Umbilical cord (tissue), 1 donor: ENCODE measurements at regions not wholly inside any gene's neighbourhood (a gene's known extent, or its start where the extent isn't known, plus 50 kb on each side); places are given as distances from the start of the nearest gene placed in this dataset.
"Not testable (repeated sequence)": the region's sequence is repeated elsewhere in the genome, so short reads cannot be mapped to it uniquely, and the experiment has no call there.

ENCODE experiments used
- DNase-seq: peaks from one replicate; pipeline ENCODE4 v3.0.0-alpha.2; 2015; ENCODE audit warnings: low spot score

DNA sequence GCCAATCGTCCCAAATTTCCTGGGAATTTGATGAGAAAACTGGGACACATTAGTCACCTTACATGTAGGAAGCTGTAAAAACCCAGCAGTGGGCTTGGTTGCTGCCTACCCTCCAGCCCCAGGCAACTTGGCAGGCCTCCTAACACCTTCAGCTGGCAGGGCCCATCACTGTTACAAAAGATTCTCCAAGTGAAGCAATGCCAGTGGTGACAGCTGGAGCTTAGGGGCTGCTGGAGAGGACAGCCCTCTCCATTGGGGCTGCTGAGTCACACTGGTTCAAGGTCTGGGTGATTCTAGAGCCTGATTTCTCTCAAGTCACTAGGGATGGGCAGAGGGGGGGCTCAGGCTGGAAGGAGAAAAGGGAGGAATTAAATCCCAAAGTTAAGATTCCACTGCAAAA is 180.6 kb downstream of the COPRS start:
- peak; percentile 18 for DNase-seq

DNA sequence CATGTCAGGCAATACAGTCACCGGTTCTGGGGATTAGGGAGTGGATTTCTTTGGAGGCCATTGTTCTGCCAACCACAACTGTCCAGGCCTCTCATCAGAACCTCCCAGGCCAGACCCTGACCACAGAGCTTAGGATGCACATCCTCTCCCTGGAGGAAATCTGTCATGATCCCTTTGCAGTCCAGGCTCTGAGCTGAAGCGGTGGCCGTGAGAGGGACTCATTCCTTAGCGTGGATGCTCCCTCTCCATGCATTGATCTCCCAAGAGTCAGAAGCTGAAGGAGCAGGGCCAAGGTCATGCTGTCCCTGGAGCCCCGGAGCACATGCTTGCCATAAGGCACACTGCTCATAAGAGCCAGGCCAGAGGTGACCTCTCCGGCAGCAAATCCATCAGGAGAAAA is 181.4 kb downstream of the COPRS start:
- DNase-seq = no peak

DNA sequence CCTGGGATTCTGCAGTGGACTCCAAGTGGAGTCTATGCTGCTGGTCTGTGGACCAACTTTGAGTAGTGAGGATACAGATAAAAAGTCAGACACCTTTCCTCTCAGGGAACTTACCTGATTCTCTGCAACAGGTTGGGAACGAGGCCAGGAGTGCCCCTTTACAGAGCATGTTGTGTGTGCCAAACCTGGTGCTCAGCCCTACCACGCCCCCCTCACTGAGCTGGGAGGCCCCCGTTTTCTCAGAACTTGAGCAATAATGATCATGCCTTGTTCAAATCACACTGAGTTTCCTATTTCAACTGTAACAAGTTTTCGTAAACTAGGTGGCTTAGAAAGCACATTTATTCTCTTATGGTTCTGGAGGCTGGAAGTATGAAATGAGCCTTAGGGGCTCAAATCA is 182.0 kb downstream of the COPRS start:
- DNase-seq = no peak

DNA sequence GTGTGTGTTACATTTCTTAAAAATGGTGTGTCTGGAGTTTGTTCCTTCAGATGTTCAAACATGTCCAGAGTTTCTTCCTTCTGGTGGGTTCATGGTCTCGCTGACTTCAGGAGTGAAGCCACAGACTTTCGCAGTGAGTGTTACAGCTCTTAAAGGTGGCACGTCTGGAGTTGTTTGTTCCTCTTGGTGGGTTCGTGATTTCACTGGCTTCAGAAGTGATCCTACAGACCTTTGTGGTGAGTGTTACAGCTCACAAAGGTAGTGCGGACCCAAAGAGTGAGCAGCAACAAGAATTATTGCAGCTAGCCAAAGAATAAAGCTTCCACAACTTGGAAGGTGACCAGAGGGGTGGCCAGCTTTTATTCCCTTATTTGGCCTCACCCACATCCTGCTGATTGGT is 183.7 kb downstream of the COPRS start:
- not testable (repeated sequence) for DNase-seq

DNA sequence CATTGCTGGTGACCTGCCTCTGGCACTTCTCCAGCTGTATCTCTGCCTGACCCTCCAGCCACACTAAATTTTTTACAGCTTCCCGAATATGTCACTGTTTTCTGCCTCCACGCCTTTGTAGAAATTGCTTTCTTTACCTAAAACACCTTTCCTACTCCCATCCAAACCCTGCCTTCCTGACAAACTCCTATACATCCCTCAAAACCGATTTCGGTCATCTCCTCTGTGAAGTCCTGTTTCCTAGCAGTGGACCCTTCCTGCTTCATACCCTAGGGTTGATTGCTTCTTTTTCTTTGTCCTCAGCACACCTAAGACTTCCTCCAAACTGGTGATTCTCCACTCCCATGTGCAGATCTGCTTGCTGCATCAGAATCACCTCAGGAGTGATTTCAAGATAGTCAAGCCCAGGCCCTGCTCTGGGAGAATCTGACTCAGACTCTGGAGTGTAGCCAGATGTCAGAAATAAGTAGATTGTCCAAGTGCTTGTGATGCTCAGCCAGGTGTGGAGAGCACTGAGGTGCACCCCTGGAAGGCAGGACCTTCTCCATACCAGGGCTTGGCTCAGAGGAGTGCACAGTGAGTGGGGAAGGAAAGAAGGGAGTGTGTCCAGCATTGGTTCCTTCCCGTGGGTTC is 184.2 kb downstream of the COPRS start:
- DNase-seq = no peak

DNA sequence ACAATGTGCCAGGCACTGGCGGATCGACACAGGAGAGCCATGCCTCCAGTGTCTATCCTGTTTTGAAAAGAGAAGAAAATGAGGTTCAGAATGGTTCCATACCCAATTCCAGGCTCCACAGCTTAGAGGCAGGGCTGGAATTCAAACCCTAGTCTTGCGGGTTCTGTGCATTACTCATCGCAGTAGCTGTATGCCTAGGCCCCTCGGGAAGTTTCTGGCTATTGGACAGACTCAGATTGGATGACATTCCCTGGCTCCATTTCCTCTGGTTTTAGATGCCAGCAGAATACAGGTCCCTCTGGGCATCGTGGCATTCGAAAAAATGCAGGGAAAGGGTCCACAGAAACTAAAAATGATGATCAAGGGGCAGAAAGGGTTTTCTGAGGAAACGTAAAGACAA is 184.7 kb downstream of the COPRS start:
- DNase-seq = no peak

DNA sequence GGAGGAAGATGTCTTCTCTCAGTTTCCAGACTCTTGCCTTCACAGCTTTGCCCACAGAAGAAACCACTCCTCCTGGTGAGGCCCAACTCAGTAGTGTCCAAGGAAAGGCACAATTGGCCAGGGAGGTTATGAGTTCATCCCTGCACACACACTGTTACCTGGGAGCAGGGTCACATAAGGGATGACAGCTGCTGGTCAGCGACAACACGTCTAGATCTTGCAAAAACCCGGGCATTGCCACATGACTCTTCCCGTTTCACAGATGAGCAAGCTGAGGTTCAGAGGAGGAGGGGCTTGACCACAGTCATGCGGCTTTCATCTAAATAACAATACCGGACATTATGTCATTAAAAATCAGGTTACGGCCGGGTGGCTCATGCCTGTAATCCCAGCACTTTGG is 186.0 kb downstream of the COPRS start:
- DNase-seq = no peak

DNA sequence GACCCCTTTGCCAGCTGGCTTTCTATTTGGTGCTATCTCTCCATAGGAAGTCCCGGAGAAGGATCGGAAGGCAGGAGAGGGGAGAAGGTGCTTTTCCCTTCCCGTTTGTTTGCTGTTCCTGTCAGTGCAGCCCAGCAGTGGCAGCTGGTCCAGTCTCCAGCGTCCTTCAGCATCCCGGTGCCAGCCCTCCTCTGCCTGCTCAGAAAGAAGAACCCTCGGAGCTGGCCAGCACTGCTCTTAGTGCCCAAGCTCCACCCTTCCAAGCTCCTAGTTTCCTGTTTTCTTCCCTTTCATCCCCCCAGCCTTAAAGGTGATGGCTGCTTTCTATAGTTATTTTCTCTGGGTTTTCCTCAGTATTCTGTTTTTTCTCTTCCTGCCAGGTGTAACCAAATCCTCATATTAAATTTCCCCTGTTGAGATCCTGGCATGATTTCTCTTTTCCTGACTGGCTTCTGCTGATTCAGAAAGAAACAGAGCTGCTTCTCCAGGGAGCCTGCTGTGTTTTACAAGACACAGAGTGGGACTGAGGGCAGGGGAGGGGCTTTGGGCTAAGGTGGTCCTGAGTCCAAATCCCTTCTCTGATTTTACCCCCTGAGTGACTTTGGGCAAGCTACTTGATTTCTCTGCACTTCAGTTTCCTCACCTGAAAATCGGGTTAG is 186.8 kb downstream of the COPRS start:
- no peak for DNase-seq

DNA sequence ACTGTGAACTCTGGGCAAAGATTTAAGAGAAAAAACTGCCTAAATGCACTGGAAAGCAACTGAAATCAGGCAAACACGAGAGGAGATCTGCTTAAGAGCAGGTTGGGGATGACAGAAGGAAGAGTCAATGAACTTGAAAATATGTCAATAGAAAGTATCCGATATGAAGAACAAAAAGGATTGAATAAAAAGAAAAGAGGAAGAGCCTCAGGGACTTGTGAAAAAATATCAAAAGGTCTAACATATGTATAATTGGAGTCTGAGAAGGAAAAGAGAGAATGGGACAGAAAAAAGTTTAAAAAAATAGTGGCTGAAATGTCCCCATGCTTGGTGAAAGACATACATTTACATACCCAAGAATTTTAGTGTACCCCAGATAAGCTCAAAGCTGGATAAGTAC is 195.5 kb downstream of the COPRS start:
- DNase-seq = no peak

DNA sequence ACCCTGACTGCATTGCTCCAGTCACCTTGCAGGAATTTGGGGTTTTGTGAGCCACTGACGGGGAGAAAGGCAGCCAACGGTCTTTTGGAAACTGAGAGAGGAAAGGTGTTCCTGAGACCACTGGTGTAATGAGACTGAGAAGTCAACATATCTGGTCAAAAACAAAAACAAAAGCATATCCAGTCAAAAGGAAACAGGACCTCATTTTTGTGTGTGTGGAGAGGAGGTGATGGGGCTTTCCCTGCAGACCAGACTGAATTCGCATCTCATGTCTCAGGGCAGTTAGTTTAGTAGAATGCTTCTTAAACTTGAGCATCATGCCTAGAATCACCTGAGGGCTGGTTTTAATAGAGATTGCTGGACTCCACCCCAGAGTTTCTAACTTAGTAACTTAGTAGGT is 198.4 kb downstream of the COPRS start:
- no peak for DNase-seq

DNA sequence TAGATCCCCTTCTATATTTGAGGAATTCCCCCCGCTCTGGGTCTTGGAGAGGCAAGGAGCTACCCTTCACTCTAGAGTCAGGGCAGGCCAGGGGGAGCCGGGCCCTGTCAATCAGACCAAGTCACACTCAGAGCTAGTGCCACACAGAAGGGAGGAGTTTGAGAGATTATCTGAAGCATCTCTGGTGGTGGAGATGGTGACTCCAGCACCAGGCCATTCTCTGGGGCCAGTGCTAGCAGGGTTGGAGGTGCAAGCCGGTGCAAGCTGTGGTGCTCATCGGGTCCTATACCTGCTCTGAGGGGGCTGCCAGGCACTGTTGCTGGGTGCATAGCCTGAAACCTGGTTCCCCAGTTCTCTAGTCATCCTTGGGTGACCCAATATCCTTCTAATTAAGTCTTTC is 201.2 kb downstream of the COPRS start:
- DNase-seq = no peak

DNA sequence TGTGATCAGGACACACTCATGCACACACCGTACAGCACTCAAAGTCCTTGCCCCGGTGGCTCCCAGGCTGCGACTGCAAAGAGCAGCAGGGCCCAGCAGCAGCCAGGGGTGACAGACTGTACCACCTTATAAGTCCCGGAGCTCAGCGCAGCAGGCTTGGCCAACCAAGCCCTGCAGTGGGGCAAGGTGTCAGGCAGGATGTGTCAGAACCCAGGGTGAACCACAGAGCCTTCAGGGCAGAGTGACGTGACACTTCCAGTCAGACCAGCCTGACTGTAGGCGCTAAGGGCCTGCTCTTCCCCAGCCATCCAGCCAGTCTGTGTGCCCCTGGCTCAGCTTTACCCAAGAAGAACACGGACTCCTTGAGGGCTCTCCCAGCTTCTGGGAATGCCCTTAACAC is 204.1 kb downstream of the COPRS start:
- peak; percentile 12 for DNase-seq

DNA sequence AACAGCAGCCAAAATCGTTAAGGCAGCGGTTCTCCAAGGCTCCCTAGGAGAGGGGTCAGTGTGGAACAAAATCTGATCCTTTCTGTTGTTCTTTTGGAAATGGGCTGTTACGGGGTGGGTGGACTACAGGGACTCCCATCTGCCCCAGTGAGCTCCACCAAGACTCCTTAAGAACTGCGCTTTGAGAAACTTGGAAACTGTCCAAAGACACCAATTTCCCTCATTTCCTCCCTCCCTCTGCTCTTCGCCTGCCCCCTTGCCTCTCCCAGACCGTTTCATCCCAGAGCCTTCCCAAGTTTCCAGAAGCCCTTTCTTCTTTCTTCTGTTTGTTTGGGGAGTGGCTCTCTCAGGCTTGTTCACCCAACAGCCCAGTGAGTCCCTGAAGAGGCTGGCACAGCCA is 205.4 kb downstream of the COPRS start:
- no peak for DNase-seq

DNA sequence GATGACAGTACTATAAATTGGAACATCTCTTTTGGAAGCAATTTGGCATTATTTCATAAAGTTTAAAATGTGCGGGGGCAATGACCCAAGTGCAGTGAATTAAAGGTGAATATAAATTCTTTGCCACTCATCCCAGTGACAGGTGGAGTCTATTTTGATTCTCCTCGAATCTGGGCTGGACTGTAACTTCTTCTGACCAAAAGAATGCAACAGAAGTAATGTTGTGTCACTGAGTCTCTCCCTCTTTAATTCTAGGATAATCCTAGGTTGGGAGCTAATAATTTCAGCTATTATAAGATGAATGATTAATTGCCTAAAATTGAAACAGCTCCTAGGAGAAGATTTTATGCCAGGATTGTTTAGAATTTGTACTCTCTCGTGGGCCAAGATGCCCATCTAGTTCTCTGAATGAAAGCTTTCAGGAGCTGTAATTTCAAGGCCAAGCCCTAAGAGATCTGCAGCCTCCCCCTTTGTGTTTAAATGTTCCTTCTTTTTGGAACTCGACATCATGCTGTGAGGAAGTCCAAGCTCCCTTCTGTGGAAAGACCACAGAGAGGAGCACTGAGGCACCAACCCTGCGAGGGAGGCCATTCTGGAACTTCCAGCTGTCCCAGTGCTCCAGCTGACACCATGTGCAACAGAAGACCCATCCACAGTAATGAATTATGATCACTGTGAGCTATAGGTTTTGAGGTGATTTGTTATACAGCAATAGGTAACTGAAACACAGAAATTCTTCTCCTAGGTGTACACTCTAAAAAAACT is 208.1 kb downstream of the COPRS start:
- no peak for DNase-seq

DNA sequence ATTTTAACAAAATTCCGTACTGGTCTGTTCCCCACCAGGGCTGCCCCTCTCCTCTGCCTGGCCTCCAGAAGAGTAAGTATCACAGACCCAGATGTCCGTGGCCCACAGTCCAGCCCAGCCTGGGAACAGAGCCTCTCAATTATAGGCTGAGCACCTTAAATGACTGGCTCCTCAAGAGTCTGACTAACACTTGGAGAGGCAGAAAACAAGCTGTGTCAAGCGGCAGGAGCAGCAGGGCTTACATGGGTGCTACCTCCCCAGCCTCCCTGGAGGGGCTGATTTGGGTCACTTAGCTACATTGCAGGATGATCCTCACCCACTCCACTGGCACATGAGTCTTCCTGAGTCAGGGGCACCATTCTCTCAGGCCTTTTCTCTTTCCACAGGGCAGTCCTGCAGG is 209.7 kb downstream of the COPRS start:
- DNase-seq = no peak

DNA sequence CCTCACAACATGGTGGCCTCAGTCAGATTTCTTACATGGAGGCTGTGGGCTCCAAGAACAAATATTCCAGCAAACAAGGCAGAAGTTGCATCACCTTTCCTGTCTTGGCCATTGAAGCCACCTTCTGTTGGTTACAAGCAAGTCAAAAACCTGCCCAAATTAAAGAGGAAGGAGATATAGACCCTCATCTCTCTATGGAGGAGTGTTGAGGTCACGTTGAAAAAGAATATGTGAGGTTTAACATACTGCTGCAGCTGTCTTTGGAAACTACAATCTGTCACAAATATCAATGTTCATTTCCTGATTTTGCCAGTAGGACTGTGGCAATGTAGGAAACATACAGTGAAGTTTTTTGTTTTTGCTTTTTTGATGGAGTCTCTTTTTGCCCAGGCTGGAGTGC is 211.4 kb downstream of the COPRS start:
- DNase-seq = no peak

DNA sequence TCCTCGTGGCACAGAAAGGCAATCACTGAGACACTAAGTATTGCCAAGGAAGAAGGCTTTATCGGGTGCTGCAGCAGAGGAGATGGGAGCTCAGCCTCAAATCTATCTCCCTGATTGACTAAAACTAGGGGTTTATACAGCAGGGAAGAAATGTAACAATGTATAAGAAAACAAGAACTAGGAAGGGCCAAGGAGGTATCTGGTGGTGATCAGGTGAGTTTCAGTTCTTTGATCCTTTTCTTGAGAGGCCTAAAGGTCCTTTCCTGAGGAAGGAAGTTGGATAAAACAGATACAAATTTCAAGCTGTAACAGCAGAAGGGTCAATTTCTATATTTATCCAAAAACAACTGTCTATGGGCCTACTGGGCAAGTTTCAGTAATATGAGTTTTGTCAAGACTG is 212.4 kb downstream of the COPRS start:
- no peak for DNase-seq

DNA sequence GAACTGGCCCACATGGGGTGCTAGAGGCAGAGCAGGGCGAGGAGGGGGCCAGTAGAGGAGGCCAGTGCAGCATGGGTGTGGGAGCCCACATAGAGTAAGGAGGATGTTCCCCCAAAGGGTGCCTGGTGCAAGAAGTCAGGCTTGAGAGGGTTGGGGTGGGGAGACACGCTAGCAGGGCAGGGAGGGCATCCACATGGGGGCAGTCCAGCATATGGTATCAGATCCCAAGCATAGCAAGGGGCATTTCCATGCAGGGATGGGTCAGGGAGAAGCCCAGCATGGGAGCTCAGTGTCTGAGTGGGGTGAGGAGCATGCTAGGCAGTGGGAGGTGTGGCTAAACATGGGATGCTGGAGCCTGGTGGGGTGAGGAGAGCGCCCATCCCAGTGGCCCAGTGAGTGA is 213.7 kb downstream of the COPRS start:
- DNase-seq = no peak

DNA sequence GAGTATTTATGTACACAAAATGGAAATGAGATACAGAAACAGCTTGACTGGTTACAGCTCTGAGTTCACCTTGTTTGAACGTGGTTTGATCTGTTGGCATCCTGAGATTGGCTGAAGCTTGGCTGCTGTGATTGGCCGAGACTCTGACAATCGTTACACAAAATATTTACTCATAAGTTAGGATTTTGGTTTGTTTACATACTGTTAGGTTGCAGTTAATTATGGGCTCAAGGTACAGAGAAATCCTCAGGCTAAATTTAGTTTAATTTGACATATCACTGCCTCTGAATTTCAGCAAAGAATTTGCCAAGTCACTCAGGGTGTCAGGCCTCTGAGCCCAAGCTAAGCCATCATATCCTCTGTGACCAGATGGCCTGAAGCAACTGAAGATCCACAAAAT is 227.3 kb downstream of the COPRS start:
- DNase-seq = no peak

DNA sequence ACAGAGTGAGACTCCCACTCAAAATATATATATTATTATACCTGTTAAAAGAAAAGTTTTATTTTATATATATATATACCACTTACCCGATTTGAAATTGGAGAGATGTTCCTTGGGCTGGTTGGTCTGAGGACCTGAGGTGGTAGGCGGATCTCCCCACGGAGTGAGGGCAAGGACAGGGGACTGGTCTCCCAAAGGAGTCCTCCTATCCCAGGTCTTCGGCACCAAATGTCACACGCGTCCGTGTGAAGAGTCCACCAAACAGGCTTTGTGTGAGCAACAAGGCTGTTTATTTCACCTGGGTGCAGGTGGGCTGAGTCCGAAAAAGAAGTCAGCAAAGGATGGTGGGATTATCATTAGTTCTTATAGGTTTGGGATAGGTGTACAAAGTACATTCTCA is 228.2 kb downstream of the COPRS start:
- DNase-seq = not testable (repeated sequence)

DNA sequence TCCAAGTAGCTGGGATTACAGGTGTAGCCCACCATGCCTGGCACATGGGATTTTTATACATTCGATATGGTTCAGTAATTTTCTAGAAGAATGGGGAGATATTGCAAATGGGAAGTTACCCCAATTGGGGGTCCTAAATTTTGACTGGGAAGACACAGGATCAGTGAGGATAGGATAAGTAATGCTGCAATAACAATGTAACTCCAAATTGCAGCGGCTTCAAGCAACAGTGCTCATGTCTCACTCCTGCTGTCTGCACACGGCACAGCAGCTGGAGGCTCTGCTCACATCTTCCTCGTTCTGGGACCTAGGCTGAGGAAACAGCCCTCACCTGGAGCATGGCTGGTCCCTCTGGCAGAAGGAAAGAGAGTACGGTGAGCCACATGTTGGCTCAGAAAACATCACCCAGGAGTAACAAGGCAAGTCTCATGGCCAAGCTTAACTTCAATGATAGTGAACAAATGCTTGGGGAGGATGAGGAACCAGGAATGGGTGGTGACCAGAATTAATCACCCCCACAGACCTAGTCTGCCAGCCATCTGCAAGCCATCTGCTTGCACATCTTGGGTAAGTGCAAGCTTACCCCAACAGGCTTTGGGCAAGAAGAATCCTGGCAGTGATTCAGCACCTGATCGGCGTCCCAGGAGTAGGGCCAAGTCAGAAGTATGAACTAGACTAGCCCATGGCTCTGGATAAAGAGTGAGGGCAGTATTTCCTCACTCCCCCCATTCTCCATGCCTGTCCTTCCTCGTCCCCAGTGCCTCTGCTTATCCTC is 229.2 kb downstream of the COPRS start:
- no peak for DNase-seq

DNA sequence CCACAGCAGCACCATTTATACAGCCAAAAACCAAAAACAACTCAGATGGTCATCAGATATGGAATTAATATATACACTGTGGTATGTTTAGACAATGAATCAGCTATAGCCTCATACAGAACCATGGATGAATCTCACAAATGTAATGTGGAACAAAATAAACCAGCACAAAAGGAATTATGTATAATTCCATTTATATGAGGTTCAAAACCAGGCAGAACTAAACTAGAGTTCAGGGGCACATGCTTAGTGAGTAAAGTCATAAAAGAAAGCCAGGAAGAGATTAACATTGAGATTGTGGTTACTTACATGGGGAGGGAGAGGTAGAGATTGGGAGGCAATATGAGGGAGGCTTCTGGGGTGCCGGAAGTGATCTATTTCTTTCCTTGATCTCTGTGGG is 231.1 kb downstream of the COPRS start:
- no peak for DNase-seq
